Left lobe of liver (tissue), 2 donors: ENCODE measurements at regions not wholly inside any gene's neighbourhood (a gene's known extent, or its start where the extent isn't known, plus 50 kb on each side); places are given as distances from the start of the nearest gene placed in this dataset.
"Not testable (repeated sequence)": the region's sequence is repeated elsewhere in the genome, so short reads cannot be mapped to it uniquely, and the experiment has no call there.

Source experiments
- ATAC-seq: fragments of 200-7000 bp; cut with Tn5 transposase; one replicate; pipeline ENCODE4 v1.9.1; 2020; ENCODE audit warnings: mild to moderate bottlenecking, moderate library complexity
- DNase-seq: peaks from one replicate; pipeline ENCODE4 v3.0.0-alpha.2; 2020; ENCODE audit warnings: low spot score
- donor health status: DM: no; HTN: no; CAD: no; lungs with moderate emphysema.
- donor health status: DM: no; HTN: yes; CAD: no.

- ATAC-seq (no peak), DNase-seq (no peak)
Observed at GRCh38 chr10:29798921-29799690, 164.3 kb upstream of the SVIL start.

GRCh38 chr10:29797616-29798015 lies 162.8 kb upstream of the SVIL start:
- DNase-seq (no peak), ATAC-seq (no peak)

DNA sequence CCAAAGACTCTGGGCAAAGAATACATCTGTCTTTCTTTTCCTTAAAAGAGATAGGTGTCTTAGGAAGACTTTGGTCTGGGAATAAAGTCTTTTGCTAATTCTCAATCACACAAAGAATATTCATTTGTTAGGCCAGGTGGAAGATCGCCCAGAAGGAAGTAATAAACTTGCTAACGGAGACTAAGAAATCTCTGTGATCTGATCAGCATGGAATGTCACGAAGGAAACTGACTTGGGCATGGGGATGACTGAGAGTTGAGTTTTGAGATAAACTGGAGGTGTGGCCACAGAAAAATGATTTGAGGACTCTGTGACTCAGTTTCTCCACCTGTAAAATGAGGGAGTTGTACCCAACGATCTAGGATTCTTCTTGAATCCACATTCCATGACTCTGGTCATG lies 161.1 kb upstream of the SVIL start:
- no peak for ATAC-seq
- no peak for DNase-seq

DNA sequence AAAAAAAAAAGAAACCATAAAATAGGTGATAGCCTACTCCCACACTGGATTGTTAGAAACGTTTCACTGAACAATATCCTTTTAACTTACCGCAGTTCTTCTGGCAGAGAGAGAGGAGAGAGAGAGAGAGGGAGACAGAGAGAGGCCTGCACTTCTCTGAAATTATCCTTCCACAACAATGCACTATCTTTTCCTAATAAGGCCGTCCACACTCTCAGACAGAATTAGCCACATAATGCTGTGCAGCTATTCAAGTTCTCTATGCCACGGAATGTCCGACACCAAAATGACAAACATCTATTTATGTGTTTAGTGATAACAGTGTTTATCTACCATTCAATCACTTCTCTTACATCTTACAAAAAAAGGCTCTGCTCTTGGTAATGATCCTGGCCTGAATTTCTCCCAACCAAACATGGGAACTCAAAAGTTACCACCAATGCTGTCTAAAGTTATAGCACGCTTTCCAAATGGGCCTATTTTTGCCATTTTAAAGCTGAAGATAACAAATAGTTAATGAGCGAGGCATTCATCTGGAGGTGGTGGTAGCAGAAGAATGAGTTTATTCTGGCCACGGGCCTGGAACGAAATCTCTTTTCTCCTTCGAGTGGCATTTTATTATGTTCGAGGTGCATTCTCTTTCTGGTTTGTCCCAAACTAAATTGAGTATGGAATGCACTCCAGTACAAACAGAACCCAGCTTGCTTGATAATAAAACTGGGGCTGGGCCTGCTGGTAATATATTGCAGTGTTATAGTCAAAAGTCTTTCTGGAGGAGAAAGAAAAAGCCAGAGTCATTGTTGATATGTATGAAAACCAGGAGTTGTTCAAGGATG lies 160.2 kb upstream of the SVIL start:
- DNase-seq (no peak), ATAC-seq (no peak)

DNA sequence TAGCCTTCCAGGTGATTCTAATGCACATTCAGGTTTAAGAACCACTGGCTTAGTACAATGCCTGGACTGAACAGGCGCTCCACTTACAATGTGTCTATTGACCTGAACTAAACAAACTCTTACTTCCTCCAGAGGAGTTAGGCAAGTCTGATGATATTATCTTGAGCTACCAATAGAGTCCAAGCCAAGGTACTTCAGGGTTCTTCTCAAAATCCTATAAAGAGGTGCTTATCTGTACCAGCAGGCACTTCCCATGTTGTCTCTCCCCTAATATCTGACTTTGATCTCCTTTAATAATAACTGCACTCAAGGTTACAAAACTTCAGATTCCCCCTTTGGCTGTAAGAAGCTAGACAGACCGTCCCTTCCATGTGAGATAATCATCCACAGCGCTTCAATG lies 157.0 kb upstream of the SVIL start:
- DNase-seq (no peak), ATAC-seq (no peak)

DNA sequence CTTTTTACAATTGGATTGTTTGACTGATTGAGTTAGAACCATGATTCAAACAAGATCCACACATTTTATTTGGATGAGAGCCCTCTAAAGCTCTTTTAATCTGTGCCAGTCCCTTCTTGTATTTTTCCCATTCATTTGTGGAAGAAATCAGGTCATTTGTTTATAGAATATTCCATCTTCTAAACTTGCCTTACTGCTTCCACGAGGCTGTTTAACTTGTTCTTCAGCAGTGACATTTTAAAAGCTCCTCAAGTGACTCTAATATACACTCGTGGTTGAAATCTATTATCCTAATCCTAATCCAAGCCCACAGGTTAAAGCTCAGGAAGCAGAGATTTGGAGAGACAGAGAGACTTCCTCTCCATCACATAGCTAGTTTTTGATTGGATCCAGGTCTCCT lies 155.4 kb upstream of the SVIL start:
- DNase-seq: no peak
- ATAC-seq: no peak

DNA sequence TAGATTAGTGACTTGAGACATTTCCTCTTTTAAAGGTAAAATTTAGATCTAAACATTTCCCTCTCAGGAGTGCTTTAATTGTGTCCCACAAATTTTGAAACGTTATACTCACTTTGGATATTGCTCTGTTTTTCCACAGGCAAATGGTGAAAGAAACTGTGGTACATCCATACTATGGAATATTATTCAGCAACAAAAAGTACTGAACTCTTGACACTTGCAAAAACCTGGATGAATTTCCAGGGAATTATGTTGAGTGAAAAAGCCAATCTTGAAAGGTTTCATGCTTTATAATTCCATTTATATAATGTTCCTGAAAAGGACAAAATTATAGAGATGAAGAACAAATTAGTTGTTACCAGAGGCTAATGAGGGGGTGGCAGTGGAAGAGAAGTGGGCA lies 153.3 kb upstream of the SVIL start:
- ATAC-seq (no peak), DNase-seq (no peak)

DNA sequence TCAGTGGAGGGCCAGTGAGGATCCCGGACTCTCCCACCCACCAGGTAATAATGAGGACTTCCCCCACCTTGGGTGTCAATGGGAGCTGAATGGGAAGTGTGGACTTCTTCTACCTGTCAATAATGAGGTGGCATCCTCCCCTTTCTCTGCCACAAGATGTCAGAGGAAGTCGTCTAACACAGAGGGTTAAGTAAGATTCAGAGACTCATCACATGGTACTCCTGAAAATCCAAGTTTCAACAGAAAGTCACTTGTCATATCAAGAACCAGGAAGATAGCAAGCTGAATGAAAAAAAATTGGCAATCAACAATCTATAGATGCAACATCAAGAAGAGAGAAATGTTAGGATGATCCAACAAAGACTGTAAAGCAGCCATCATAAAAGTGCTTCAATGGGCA lies 150.9 kb upstream of the SVIL start:
- ATAC-seq (no peak), DNase-seq (no peak)

GRCh38 chr10:29784175-29784773 lies 149.5 kb upstream of the SVIL start:
- ATAC-seq (no peak), DNase-seq (no peak)

GRCh38 chr10:29783201-29783947 lies 148.6 kb upstream of the SVIL start:
- DNase-seq (no peak), ATAC-seq (no peak)

DNA sequence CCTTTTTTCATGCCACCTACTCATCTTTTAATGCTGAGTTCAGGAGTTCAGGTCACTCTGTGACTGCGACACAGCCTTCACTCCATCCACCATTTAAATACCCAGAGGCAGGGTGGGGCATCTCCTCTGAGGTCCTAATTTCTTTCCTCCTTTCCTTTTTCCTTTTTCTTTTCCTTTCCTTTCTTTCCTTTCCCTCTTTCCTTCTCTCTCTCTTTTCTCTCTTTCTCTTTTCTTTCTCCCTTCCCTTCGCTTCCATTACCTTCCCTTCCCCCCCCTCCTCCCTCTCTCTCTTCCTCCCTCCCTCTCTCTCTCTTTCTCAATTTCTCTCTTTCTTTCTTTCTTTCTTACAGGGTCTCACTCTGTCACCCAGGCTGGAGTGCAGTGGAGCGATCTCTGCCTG lies 145.9 kb upstream of the SVIL start:
- ATAC-seq (no peak), DNase-seq (no peak)

- ATAC-seq: no peak
- DNase-seq: no peak
Observed at GRCh38 chr10:29780096-29780495, 145.3 kb upstream of the SVIL start.

DNA sequence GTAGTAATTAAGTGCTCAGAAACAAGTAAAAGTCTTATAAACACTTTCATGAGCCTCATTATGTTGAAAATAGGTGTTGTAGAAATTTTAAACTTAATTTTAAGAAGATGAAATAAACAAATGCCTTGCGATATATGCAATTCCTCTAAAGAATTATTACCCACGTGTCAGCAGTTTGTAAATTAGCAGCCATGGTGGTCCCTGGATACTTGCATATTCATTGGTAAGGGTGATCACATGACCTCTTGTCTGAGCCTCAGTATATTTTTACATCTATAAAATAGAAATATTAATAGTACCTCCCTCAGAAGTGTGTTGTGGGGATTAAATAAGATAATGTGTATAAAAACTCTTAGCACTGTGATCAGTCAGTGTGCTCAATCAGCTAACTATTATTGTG lies 141.5 kb upstream of the SVIL start:
- ATAC-seq: no peak
- no peak for DNase-seq

DNA sequence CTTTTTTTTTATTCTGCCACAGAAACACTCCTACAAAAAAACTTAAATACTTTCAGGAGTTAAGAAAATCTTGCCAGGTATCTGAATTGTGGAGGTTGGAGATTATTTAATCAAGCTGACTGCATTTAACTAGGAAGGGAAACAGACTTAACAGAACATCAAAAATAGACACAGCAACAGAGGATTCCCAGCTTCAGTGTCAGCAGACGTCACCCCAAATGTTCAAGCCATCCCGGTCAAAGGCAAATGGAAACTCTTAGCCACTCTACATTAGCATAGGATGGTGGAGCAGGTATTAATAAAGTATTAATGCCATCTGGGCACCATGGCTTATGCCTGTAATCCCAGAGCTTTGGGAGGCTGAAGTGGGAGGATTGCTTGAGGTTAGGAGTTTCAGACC lies 139.7 kb upstream of the SVIL start:
- DNase-seq (no peak), ATAC-seq (no peak)

DNA sequence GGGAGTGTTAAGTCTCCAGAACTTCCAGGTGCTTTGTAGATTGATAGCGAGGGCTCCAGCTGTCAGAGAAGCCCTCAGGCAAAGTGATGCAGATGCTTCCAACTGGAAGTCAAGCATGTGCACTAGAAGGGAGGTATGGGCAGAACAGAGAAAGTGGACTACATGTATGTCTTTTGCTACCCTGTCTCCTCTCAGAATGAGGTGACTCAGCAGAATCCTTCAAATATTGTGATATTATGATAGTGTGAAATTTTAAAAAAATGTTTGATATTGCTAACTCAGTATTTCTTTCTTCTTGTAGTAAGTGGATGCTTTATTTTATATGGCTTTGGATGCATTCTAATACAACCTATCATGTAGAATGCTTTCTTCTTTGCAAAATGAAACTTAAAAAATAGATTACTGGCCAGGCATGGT lies 138.9 kb upstream of the SVIL start:
- no peak for DNase-seq

GRCh38 chr10:29772403-29772802 lies 137.6 kb upstream of the SVIL start:
- no peak for ATAC-seq
- DNase-seq: no peak

More for the DNA sequence above, 138.9 kb upstream of the SVIL start:
- ATAC-seq: no peak

DNA sequence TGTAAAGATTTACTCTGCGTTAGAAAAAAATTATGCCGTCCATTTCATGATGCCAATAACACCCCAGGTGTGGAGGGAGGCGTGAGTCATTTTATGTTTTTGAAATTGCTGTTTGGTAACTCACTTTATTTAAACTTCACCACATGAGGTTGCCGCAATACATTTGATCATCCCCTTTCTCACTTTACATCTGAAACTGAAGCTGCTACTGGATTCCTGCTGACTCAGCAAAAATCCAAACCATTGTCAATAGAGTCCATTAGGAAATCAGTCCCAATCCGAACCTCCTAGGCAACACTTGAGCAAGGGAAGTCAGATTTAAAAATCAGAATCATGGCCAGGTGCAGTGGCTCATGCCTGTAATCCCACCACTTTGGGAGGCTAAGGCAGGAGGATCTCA lies 136.6 kb upstream of the SVIL start:
- DNase-seq: no peak
- ATAC-seq: no peak

GRCh38 chr10:29769277-29769676 lies 134.5 kb upstream of the SVIL start:
- ATAC-seq, DNase-seq: not testable (repeated sequence)

DNA sequence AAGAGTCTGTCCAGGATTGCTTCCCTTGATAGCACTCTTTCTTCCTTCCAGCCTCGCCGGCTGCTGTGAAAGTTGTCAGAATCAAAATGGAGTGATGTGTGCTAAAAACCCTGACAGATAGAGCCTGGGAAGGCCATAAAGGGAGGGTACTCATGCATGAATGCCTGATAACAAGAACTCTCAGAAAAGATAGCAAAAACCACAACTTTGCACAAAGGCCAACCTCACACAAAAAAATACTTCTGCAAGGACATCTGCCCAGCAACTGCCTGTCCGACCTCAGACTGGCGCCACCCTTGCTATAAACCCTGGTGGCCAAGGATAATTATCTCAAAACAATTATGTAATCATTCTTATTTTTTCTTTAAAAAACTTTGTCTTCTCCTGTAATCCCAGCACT lies 133.2 kb upstream of the SVIL start:
- no peak for ATAC-seq
- no peak for DNase-seq

GRCh38 chr10:29766753-29767152 lies 132.0 kb upstream of the SVIL start:
- no peak for ATAC-seq

GRCh38 chr10:29765330-29765729 lies 130.6 kb upstream of the SVIL start:
- no peak for DNase-seq

More at GRCh38 chr10:29766753-29767152, 132.0 kb upstream of the SVIL start:
- no peak for DNase-seq

More at GRCh38 chr10:29765330-29765729, 130.6 kb upstream of the SVIL start:
- peak; percentile 71 for ATAC-seq
